ENCODE measurements at regions not wholly inside any gene's neighbourhood (a gene's known extent, or its start where the extent isn't known, plus 50 kb on each side); places are given as distances from the start of the nearest gene placed in this dataset.

- no peak for DNase-seq (ENCODE audit: low spot score)
Observed at GRCh38 chr12:39125566-39125965, 220.2 kb upstream of the CPNE8 start.

- no peak for DNase-seq (ENCODE audit: low spot score)
Observed at GRCh38 chr12:39124768-39125167, 219.4 kb upstream of the CPNE8 start.

GRCh38 chr12:39123580-39124253 is 218.3 kb upstream of the CPNE8 start:
- no peak for DNase-seq (ENCODE audit: low spot score)

GRCh38 chr12:39122562-39123204 is 217.3 kb upstream of the CPNE8 start:
- DNase-seq (ENCODE audit: low spot score) = peak; percentile 67

GRCh38 chr12:39116861-39117260 is 211.5 kb upstream of the CPNE8 start:
- DNase-seq (ENCODE audit: low spot score) = no peak

- DNase-seq (ENCODE audit: low spot score) = no peak
Observed at GRCh38 chr12:39112064-39112463, 206.7 kb upstream of the CPNE8 start.

- DNase-seq (ENCODE audit: low spot score) = no peak
Observed at GRCh38 chr12:39105111-39105510, 199.7 kb upstream of the CPNE8 start.

- no peak for DNase-seq (ENCODE audit: low spot score)
Observed at GRCh38 chr12:39103552-39104165, 198.3 kb upstream of the CPNE8 start.

GRCh38 chr12:39102474-39103209 is 197.3 kb upstream of the CPNE8 start:
- no peak for DNase-seq (ENCODE audit: low spot score)

- DNase-seq (ENCODE audit: low spot score) = no peak
Observed at GRCh38 chr12:39095636-39096330, 190.4 kb upstream of the CPNE8 start.

GRCh38 chr12:39081910-39082309 is 176.5 kb upstream of the CPNE8 start:
- no peak for DNase-seq (ENCODE audit: low spot score)

- no peak for DNase-seq (ENCODE audit: low spot score)
Observed at GRCh38 chr12:39077226-39077625, 171.8 kb upstream of the CPNE8 start.

GRCh38 chr12:39074063-39074462 is 168.7 kb upstream of the CPNE8 start:
- DNase-seq (ENCODE audit: low spot score) = no peak

- DNase-seq (ENCODE audit: low spot score) = no peak
Observed at GRCh38 chr12:39072658-39073057, 167.3 kb upstream of the CPNE8 start.

- DNase-seq (ENCODE audit: low spot score) = no peak
Observed at GRCh38 chr12:39071611-39072010, 166.2 kb upstream of the CPNE8 start.

- no peak for DNase-seq (ENCODE audit: low spot score)
Observed at GRCh38 chr12:39070775-39071174, 165.4 kb upstream of the CPNE8 start.

GRCh38 chr12:39065455-39065854 is 160.1 kb upstream of the CPNE8 start:
- no peak for DNase-seq (ENCODE audit: low spot score)

- DNase-seq (ENCODE audit: low spot score) = no peak
Observed at GRCh38 chr12:39064708-39065107, 159.3 kb upstream of the CPNE8 start.

GRCh38 chr12:39062266-39062996 is 157.0 kb upstream of the CPNE8 start:
- no peak for DNase-seq (ENCODE audit: low spot score)

- no peak for DNase-seq (ENCODE audit: low spot score)
Observed at GRCh38 chr12:39061576-39061975, 156.2 kb upstream of the CPNE8 start.

GRCh38 chr12:39048395-39048794 is 143.0 kb upstream of the CPNE8 start:
- no peak for DNase-seq (ENCODE audit: low spot score)
